ENCODE measurements at regions not wholly inside any gene's neighbourhood (a gene's known extent, or its start where the extent isn't known, plus 50 kb on each side); places are given as distances from the start of the nearest gene placed in this dataset.
"Not testable (repeated sequence)": the region's sequence is repeated elsewhere in the genome, so short reads cannot be mapped to it uniquely, and the experiment has no call there.

- Histone ChIP-seq H4K20me1 (ENCODE audit: insufficient read depth, low read length) (no peaks in the 10 kb centered on the region), H3K79me2 (ENCODE audit: insufficient read depth, low read length) (no peaks in the 10 kb centered on the region), H3K4me1 (ENCODE audit: insufficient read depth, low read length) (no peaks in the 10 kb centered on the region), H3K36me3 (ENCODE audit: insufficient read depth, low read length) (no peaks in the 10 kb centered on the region), H3K4me3 (ENCODE audit: insufficient read depth, low read depth, low read length) (no peak overlapping the region), H3K27me3 (ENCODE audit: insufficient read depth, low read length) (no peaks in the 10 kb centered on the region), H3K27ac (ENCODE audit: low read depth, low read length) (no peak overlapping the region), H3K4me2 (ENCODE audit: low read length) (no peak overlapping the region), H3K9me3 (ENCODE audit: insufficient read depth, low read depth, low read length) (no peaks in the 10 kb centered on the region), H3K9ac (ENCODE audit: low read length) (no peak overlapping the region), H2AFZ (ENCODE audit: low read depth, low read length) (no peak overlapping the region)
- Mint-ChIP-seq H3K36me3 (ENCODE audit: low read depth, unreplicated experiment) (no peaks in the 10 kb centered on the region), H3K4me3 (ENCODE audit: unreplicated experiment) (no peak overlapping the region), H3K9me3 (ENCODE audit: unreplicated experiment) (peaks cover 2% of the 10 kb centered on the region), H3K4me1 (ENCODE audit: low read depth, unreplicated experiment) (peaks cover 9% of the 10 kb centered on the region), H3K27ac (ENCODE audit: unreplicated experiment) (peak overlapping the region; percentile 64), H3K27me3 (ENCODE audit: low read depth, unreplicated experiment) (no peaks in the 10 kb centered on the region)
- FAIRE-seq (no peak), DNase-seq (ENCODE audit: low read depth) (no peak)
- no peak for TF ChIP-seq EZH2 (IDR thresholded peaks at IDR 0.05; ENCODE audit: insufficient read depth, low read length)
- TF ChIP-seq CTCF (IDR thresholded peaks at IDR 0.05; ENCODE audit: insufficient read depth, low read depth, low read length): no peak
These were observed 51.5 kb downstream of the CRPPA start for GRCh38 chr7:16369855-16370254.

- not testable (repeated sequence) for H3K4me3 ChIP-seq (ENCODE audit: insufficient read depth, low read depth, low read length); H3K9ac ChIP-seq (ENCODE audit: low read length); H3K27me3 Mint-ChIP-seq (ENCODE audit: low read depth, unreplicated experiment); H3K4me2 ChIP-seq (ENCODE audit: low read length); H3K4me1 ChIP-seq (ENCODE audit: insufficient read depth, low read length); H3K79me2 ChIP-seq (ENCODE audit: insufficient read depth, low read length); H3K27ac ChIP-seq (ENCODE audit: low read depth, low read length); H3K4me3 Mint-ChIP-seq (ENCODE audit: unreplicated experiment); DNase-seq (ENCODE audit: low read depth); H3K36me3 Mint-ChIP-seq (ENCODE audit: low read depth, unreplicated experiment); H3K9me3 ChIP-seq (ENCODE audit: insufficient read depth, low read depth, low read length); H3K27me3 ChIP-seq (ENCODE audit: insufficient read depth, low read length); FAIRE-seq; H3K36me3 ChIP-seq (ENCODE audit: insufficient read depth, low read length); H3K4me1 Mint-ChIP-seq (ENCODE audit: low read depth, unreplicated experiment); H3K9me3 Mint-ChIP-seq (ENCODE audit: unreplicated experiment); H2AFZ ChIP-seq (ENCODE audit: low read depth, low read length); H4K20me1 ChIP-seq (ENCODE audit: insufficient read depth, low read length)
- peak overlapping the region; percentile 64 for H3K27ac Mint-ChIP-seq (ENCODE audit: unreplicated experiment)
These were observed 52.0 kb downstream of the CRPPA start for GRCh38 chr7:16369309-16369708.

GRCh38 chr7:16368885-16369284, 52.5 kb downstream of the CRPPA start:
- Histone ChIP-seq H2AFZ (ENCODE audit: low read depth, low read length) (no peak overlapping the region), H4K20me1 (ENCODE audit: insufficient read depth, low read length) (no peaks in the 10 kb centered on the region), H3K79me2 (ENCODE audit: insufficient read depth, low read length) (no peaks in the 10 kb centered on the region), H3K4me1 (ENCODE audit: insufficient read depth, low read length) (no peaks in the 10 kb centered on the region), H3K9me3 (ENCODE audit: insufficient read depth, low read depth, low read length) (no peaks in the 10 kb centered on the region), H3K36me3 (ENCODE audit: insufficient read depth, low read length) (no peaks in the 10 kb centered on the region), H3K27ac (ENCODE audit: low read depth, low read length) (no peak overlapping the region), H3K27me3 (ENCODE audit: insufficient read depth, low read length) (no peaks in the 10 kb centered on the region), H3K4me2 (ENCODE audit: low read length) (no peak overlapping the region), H3K9ac (ENCODE audit: low read length) (no peak overlapping the region), H3K4me3 (ENCODE audit: insufficient read depth, low read depth, low read length) (no peak overlapping the region)
- Mint-ChIP-seq H3K9me3 (ENCODE audit: unreplicated experiment) (peaks cover 2% of the 10 kb centered on the region), H3K36me3 (ENCODE audit: low read depth, unreplicated experiment) (no peaks in the 10 kb centered on the region), H3K27me3 (ENCODE audit: low read depth, unreplicated experiment) (no peaks in the 10 kb centered on the region), H3K4me3 (ENCODE audit: unreplicated experiment) (no peak overlapping the region), H3K27ac (ENCODE audit: unreplicated experiment) (peak overlapping the region; percentile 64), H3K4me1 (ENCODE audit: low read depth, unreplicated experiment) (peaks cover 9% of the 10 kb centered on the region)
- DNase-seq (ENCODE audit: low read depth) (no peak), FAIRE-seq (no peak)
- TF ChIP-seq CTCF (IDR thresholded peaks at IDR 0.05; ENCODE audit: insufficient read depth, low read depth, low read length) (no peak), EZH2 (IDR thresholded peaks at IDR 0.05; ENCODE audit: insufficient read depth, low read length) (no peak)

Data from astrocyte (in vitro differentiated cells and primary cell).